Caco-2 (cell line): ENCODE measurements at regions not wholly inside any gene's neighbourhood (a gene's known extent, or its start where the extent isn't known, plus 50 kb on each side); places are given as distances from the start of the nearest gene placed in this dataset.

ENCODE experiments used
- BruUV-seq: library from RNA; stranded (reverse); fragments of 400-500 nt; replicated peaks from 2 replicates; lab custom pipeline; 2021; lab: Mats Ljungman, UMichigan
- CTCF ChIA-PET: fragments of 300-600 bp; sonication (Branson Sonifier 250); formaldehyde crosslinking; loops from one replicate; lab custom pipeline; 2022; ENCODE audit warnings: antibody characterized with exemption; lab: Charles Lee
- POLR2A ChIA-PET: fragments of 300-600 bp; sonication (Branson Sonifier 250); formaldehyde crosslinking; loops from one replicate; lab custom pipeline; 2022; ENCODE audit warnings: antibody characterized with exemption; lab: Charles Lee
- DNase-seq, 2 experiments: peaks; one replicate each; pipeline versions ENCODE4 v3.0.0 to v3.0.0-alpha.2; 2020 to 2022
- H3K27me3 ChIP-seq: replicated peaks from 2 replicates; pipeline ENCODE4 v1.6.0; 2011; ENCODE audit warnings: low read length; ENCODE audit not compliant: control insufficient read depth, insufficient read depth
- H3K36me3 ChIP-seq: 2 replicates; pipeline ENCODE4 v1.5.1; 2011; ENCODE audit warnings: low read length; ENCODE audit not compliant: control insufficient read depth, insufficient read depth
- H3K4me1 ChIP-seq: fragments of 250-450 bp; sonication (Bioruptor Pico); 2 replicates; pipeline ENCODE4 v1.5.1; 2020; ENCODE audit warnings: mild to moderate bottlenecking
- H3K4me3 ChIP-seq: 2 replicates; pipeline ENCODE4 v1.5.1; 2011; ENCODE audit warnings: low read depth, mild to moderate bottlenecking, control low read depth, low read length
- H3K9me3 ChIP-seq: fragments of 250-450 bp; sonication (Bioruptor Pico); 2 replicates; pipeline ENCODE4 v1.5.1; 2020; ENCODE audit warnings: mild to moderate bottlenecking, moderate library complexity
- H3K27ac Mint-ChIP-seq: one replicate; pipeline ENCODE4 v1.8.0; 2022; ENCODE audit warnings: mixed read lengths; ENCODE audit not compliant: unreplicated experiment
- H3K27me3 Mint-ChIP-seq: one replicate; pipeline ENCODE4 v1.8.0; 2022; ENCODE audit warnings: mixed read lengths; ENCODE audit not compliant: insufficient read depth, unreplicated experiment
- H3K36me3 Mint-ChIP-seq: one replicate; pipeline ENCODE4 v1.8.0; 2022; ENCODE audit warnings: mild to moderate bottlenecking, mixed read lengths; ENCODE audit not compliant: insufficient read depth, unreplicated experiment
- H3K4me1 Mint-ChIP-seq: one replicate; pipeline ENCODE4 v1.8.0; 2022; ENCODE audit warnings: low read depth, mixed read lengths; ENCODE audit not compliant: unreplicated experiment
- H3K4me3 Mint-ChIP-seq: one replicate; pipeline ENCODE4 v1.8.0; 2022; ENCODE audit warnings: mild to moderate bottlenecking, moderate library complexity, mixed read lengths; ENCODE audit not compliant: unreplicated experiment
- H3K9me3 Mint-ChIP-seq: one replicate; pipeline ENCODE4 v1.8.0; 2022; ENCODE audit warnings: mixed read lengths; ENCODE audit not compliant: unreplicated experiment
- CTCF ChIP-seq, 2 experiments: fragments of 200-600 bp in 1 of 2; IDR thresholded peaks; 1 replicate in 1 of 2; 2 replicates in 1 of 2; pipeline versions ENCODE4 v1.5.1 to v1.8.0; 2011 to 2022; ENCODE audit warnings: antibody characterized with exemption in 1 of 2, control low read depth in 1 of 2, inconsistent platforms in 1 of 2, low read depth in 1 of 2, low read length in 1 of 2, mild to moderate bottlenecking in 1 of 2, moderate library complexity in 1 of 2; ENCODE audit not compliant: insufficient read depth in 1 of 2, severe bottlenecking in 1 of 2, unreplicated experiment in 1 of 2
- intact Hi-C: fragments of 100-400 bp; cut with micrococcal nuclease; formaldehyde crosslinking; loops from one replicate; pipeline ENCODE4 v1.10.0; 2022; ENCODE audit not compliant: unreplicated experiment

GRCh38 chr3:40864915-40865314 lies 334.4 kb upstream of the CTNNB1 start:
- ChIA-PET CTCF (no interaction called here), POLR2A (no interaction called here)
- no peak for DNase-seq
- no peaks in the 10 kb centered on the region for H3K36me3 ChIP-seq
- peaks cover 7% of the 10 kb centered on the region; the same call in 1 of the 2 replicates for H3K4me1 ChIP-seq
- no peaks in the 10 kb centered on the region for H3K9me3 Mint-ChIP-seq
- H3K27ac Mint-ChIP-seq = no peak overlapping the region
- H3K36me3 Mint-ChIP-seq = no peaks in the 10 kb centered on the region
- H3K4me1 Mint-ChIP-seq = peaks cover 13% of the 10 kb centered on the region
- no TSS peak for BruUV-seq
- no peaks in the 10 kb centered on the region for H3K27me3 Mint-ChIP-seq
- H3K9me3 ChIP-seq = no peaks in the 10 kb centered on the region
- H3K4me3 ChIP-seq = no peak overlapping the region
- H3K27me3 ChIP-seq = no peaks in the 10 kb centered on the region
- TF ChIP-seq CTCF (IDR thresholded peaks at IDR 0.05; ENCODE audit: insufficient read depth in 1 of 2, low read depth in 1 of 2, low read length in 1 of 2, severe bottlenecking in 1 of 2, unreplicated experiment in 1 of 2) = no peak
- no peak overlapping the region for H3K4me3 Mint-ChIP-seq
- intact Hi-C loops = no loop called here

DNA sequence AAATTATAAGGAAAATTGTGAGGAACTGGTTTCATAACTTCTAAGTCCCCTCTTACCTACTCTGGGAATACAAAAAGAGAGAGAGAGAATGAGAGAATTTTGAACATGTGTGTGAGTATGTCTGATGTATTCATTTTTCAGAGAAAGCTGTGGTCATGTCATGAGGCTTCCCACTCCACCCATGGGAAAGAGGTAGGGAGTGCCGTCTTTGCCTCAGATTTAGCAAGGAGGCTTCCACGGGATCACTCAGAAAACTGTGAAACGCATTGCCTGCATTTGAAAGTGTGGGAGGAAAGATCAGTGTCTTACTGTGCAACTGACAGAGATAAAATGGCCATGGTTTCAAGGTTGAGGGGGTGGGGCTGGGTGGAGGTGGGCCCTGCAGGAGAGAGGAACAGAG lies 331.5 kb upstream of the CTNNB1 start:
- peaks cover 26% of the 10 kb centered on the region for H3K4me1 Mint-ChIP-seq
- no peaks in the 10 kb centered on the region for H3K36me3 Mint-ChIP-seq
- POLR2A ChIA-PET = no interaction called here
- CTCF ChIA-PET = no interaction called here
- no peak overlapping the region for H3K27ac Mint-ChIP-seq
- Histone ChIP-seq H3K4me3 (no peak overlapping the region), H3K4me1 (peaks cover 23% of the 10 kb centered on the region), H3K9me3 (no peaks in the 10 kb centered on the region), H3K27me3 (no peaks in the 10 kb centered on the region), H3K36me3 (no peaks in the 10 kb centered on the region)
- DNase-seq = no peak
- H3K4me3 Mint-ChIP-seq = no peak overlapping the region
- no TSS peak for BruUV-seq
- intact Hi-C loops = no loop called here
- H3K27me3 Mint-ChIP-seq = no peaks in the 10 kb centered on the region
- H3K9me3 Mint-ChIP-seq = no peaks in the 10 kb centered on the region
- no peak for TF ChIP-seq CTCF (IDR thresholded peaks at IDR 0.05; ENCODE audit: insufficient read depth in 1 of 2, low read depth in 1 of 2, low read length in 1 of 2, severe bottlenecking in 1 of 2, unreplicated experiment in 1 of 2)

GRCh38 chr3:40869013-40869412 lies 330.3 kb upstream of the CTNNB1 start:
- POLR2A ChIA-PET = no interaction called here
- CTCF ChIA-PET = no interaction called here
- peaks cover 33% of the 10 kb centered on the region for H3K4me1 ChIP-seq

More at GRCh38 chr3:40869013-40869412, 330.3 kb upstream of the CTNNB1 start:
- Mint-ChIP-seq H3K27ac (peak overlapping the region; percentile 73), H3K4me3 (no peak overlapping the region), H3K36me3 (no peaks in the 10 kb centered on the region), H3K4me1 (peaks cover 33% of the 10 kb centered on the region), H3K9me3 (no peaks in the 10 kb centered on the region), H3K27me3 (no peaks in the 10 kb centered on the region)
- intact Hi-C loops = no loop called here
- Histone ChIP-seq H3K36me3 (no peaks in the 10 kb centered on the region), H3K4me3 (no peak overlapping the region), H3K9me3 (no peaks in the 10 kb centered on the region), H3K27me3 (no peaks in the 10 kb centered on the region)
- no peak for DNase-seq
- TF ChIP-seq CTCF (IDR thresholded peaks at IDR 0.05; ENCODE audit: insufficient read depth in 1 of 2, low read depth in 1 of 2, low read length in 1 of 2, severe bottlenecking in 1 of 2, unreplicated experiment in 1 of 2) = no peak
- no TSS peak for BruUV-seq
